GM18867 (cell line): ENCODE measurements at regions not wholly inside any gene's neighbourhood (a gene's known extent, or its start where the extent isn't known, plus 50 kb on each side); places are given as distances from the start of the nearest gene placed in this dataset.

ENCODE experiments used
- ATAC-seq: cut with Tn5 transposase; IDR thresholded peaks from one replicate; pipeline ENCODE4 v1.9.1; 2021; ENCODE audit warnings: mild to moderate bottlenecking, moderate library complexity; ENCODE audit not compliant: unreplicated experiment

GRCh38 chrX:15918003-15918402 is 63.4 kb upstream of the AP1S2 start:
- ATAC-seq = no peak

- no peak for ATAC-seq
Observed at GRCh38 chrX:15916704-15917084, 62.1 kb upstream of the AP1S2 start.

GRCh38 chrX:15915959-15916703 is 61.5 kb upstream of the AP1S2 start:
- ATAC-seq = no peak

GRCh38 chrX:15914486-15914885 is 59.9 kb upstream of the AP1S2 start:
- ATAC-seq = no peak

- no peak for ATAC-seq
Observed at GRCh38 chrX:15913146-15913545, 58.5 kb upstream of the AP1S2 start.

- ATAC-seq = peak; percentile 51
Observed at GRCh38 chrX:15911734-15912550, 57.3 kb upstream of the AP1S2 start.

- no peak for ATAC-seq
Observed at GRCh38 chrX:15909605-15910004, 55.0 kb upstream of the AP1S2 start.

- ATAC-seq = no peak
Observed at GRCh38 chrX:15908603-15909290, 54.1 kb upstream of the AP1S2 start.

- ATAC-seq = no peak
Observed at GRCh38 chrX:15906041-15906943, 51.7 kb upstream of the AP1S2 start.
